GM19043 (cell line): ENCODE measurements at regions not wholly inside any gene's neighbourhood (a gene's known extent, or its start where the extent isn't known, plus 50 kb on each side); places are given as distances from the start of the nearest gene placed in this dataset.
"Not testable (repeated sequence)": the region's sequence is repeated elsewhere in the genome, so short reads cannot be mapped to it uniquely, and the experiment has no call there.

ENCODE experiments used
- ATAC-seq: cut with Tn5 transposase; IDR thresholded peaks from one replicate; pipeline ENCODE4 v1.9.1; 2021; ENCODE audit warnings: low read depth; ENCODE audit not compliant: unreplicated experiment

GRCh38 chr10:63773962-63774361 lies 252.8 kb downstream of the REEP3 start:
- no peak for ATAC-seq

- no peak for ATAC-seq
These were observed 258.9 kb downstream of the REEP3 start for GRCh38 chr10:63780101-63780500.

- no peak for ATAC-seq
These were observed 260.0 kb downstream of the REEP3 start for GRCh38 chr10:63781226-63781625.

GRCh38 chr10:63783882-63784281 lies 262.7 kb downstream of the REEP3 start:
- no peak for ATAC-seq

- no peak for ATAC-seq
These were observed 267.1 kb downstream of the REEP3 start for GRCh38 chr10:63788152-63788821.

GRCh38 chr10:63795094-63795860 lies 274.1 kb downstream of the REEP3 start:
- no peak for ATAC-seq

- no peak for ATAC-seq
These were observed 277.6 kb downstream of the REEP3 start for GRCh38 chr10:63798599-63799498.

GRCh38 chr10:63799521-63800300 lies 278.5 kb downstream of the REEP3 start:
- ATAC-seq = no peak

GRCh38 chr10:63801166-63801565 lies 280.0 kb downstream of the REEP3 start:
- ATAC-seq = no peak

GRCh38 chr10:63806330-63806729 lies 285.1 kb downstream of the REEP3 start:
- ATAC-seq = no peak

- ATAC-seq = no peak
These were observed 291.3 kb downstream of the REEP3 start for GRCh38 chr10:63812501-63812900.

GRCh38 chr10:63819753-63820329 lies 298.6 kb downstream of the REEP3 start:
- ATAC-seq = no peak

- ATAC-seq = no peak
These were observed 301.3 kb downstream of the REEP3 start for GRCh38 chr10:63822496-63822895.

- no peak for ATAC-seq
These were observed 303.9 kb downstream of the REEP3 start for GRCh38 chr10:63825111-63825510.

GRCh38 chr10:63825766-63826165 lies 304.6 kb downstream of the REEP3 start:
- no peak for ATAC-seq

- ATAC-seq = not testable (repeated sequence)
These were observed 305.8 kb downstream of the REEP3 start for GRCh38 chr10:63827018-63827417.

- no peak for ATAC-seq
These were observed 307.8 kb downstream of the REEP3 start for GRCh38 chr10:63829020-63829419.

- ATAC-seq = no peak
These were observed 308.5 kb downstream of the REEP3 start for GRCh38 chr10:63829573-63830149.

GRCh38 chr10:63832686-63833085 lies 311.5 kb downstream of the REEP3 start:
- no peak for ATAC-seq
